Endodermal cell (in vitro differentiated cells): ENCODE measurements at regions not wholly inside any gene's neighbourhood (a gene's known extent, or its start where the extent isn't known, plus 50 kb on each side); places are given as distances from the start of the nearest gene placed in this dataset.

Source experiments
- DNase-seq: peaks from one replicate; pipeline ENCODE4 v3.0.0-alpha.2; 2017
- H3K27ac ChIP-seq: 2 replicates; pipeline ENCODE4 v1.5.1; 2013; ENCODE audit warnings: mild to moderate bottlenecking, low read depth, low read length, moderate library complexity
- H3K27me3 ChIP-seq: 2 replicates; pipeline ENCODE4 v1.6.1; 2013; ENCODE audit warnings: mild to moderate bottlenecking, low read length, moderate library complexity; ENCODE audit not compliant: insufficient read depth, control insufficient read depth, poor library complexity, severe bottlenecking
- H3K36me3 ChIP-seq: 2 replicates; pipeline ENCODE4 v1.7.0; 2013; ENCODE audit warnings: mild to moderate bottlenecking, low read length, moderate library complexity; ENCODE audit not compliant: control insufficient read depth, insufficient read depth
- H3K4me1 ChIP-seq: one replicate; pipeline ENCODE4 v1.7.0; 2013; ENCODE audit warnings: low read length; ENCODE audit not compliant: control insufficient read depth, insufficient read depth
- H3K4me3 ChIP-seq: 2 replicates; pipeline ENCODE4 v1.5.1; 2013; ENCODE audit warnings: mild to moderate bottlenecking, low read length, moderate library complexity
- H3K9ac ChIP-seq: 2 replicates; pipeline ENCODE4 v1.6.1; 2013; ENCODE audit warnings: mild to moderate bottlenecking, low read length, moderate library complexity; ENCODE audit not compliant: poor library complexity, severe bottlenecking; ENCODE audit errors: extremely low read depth
- H3K9me3 ChIP-seq: 2 replicates; pipeline ENCODE4 v1.6.1; 2013; ENCODE audit warnings: mild to moderate bottlenecking, low read length, moderate library complexity; ENCODE audit not compliant: control insufficient read depth
- H3K27ac Mint-ChIP-seq: 2 replicates; pipeline ENCODE4 v1.8.0; 2020; ENCODE audit warnings: mixed read lengths
- H3K27me3 Mint-ChIP-seq: 2 replicates; pipeline ENCODE4 v1.8.0; 2021; ENCODE audit warnings: mild to moderate bottlenecking, mixed read lengths; ENCODE audit not compliant: insufficient read depth
- H3K36me3 Mint-ChIP-seq: 2 replicates; pipeline ENCODE4 v1.8.0; 2020; ENCODE audit warnings: low read depth, mixed read lengths
- H3K4me1 Mint-ChIP-seq: 2 replicates; pipeline ENCODE4 v1.8.0; 2020; ENCODE audit warnings: mixed read lengths
- H3K4me3 Mint-ChIP-seq: 2 replicates; pipeline ENCODE4 v1.8.0; 2020; ENCODE audit warnings: mild to moderate bottlenecking, moderate library complexity, mixed read lengths
- H3K9me3 Mint-ChIP-seq: 2 replicates; pipeline ENCODE4 v1.8.0; 2020; ENCODE audit warnings: mild to moderate bottlenecking, mixed read lengths
- CTCF ChIP-seq: fragments of 200-600 bp; sonication (generic); conservative IDR thresholded peaks from 2 replicates; pipeline ENCODE4 v1.5.0; 2021; ENCODE audit warnings: antibody characterized with exemption, mild to moderate bottlenecking
- WGBS, 2 experiments: methylation state at CpG; one replicate each; pipeline versions ENCODE4 v1.1.5 to v1.1.7; 2013; ENCODE audit warnings: missing lambda C conversion rate in 2 of 2, mixed read lengths in 1 of 2; ENCODE audit not compliant: insufficient coverage in 1 of 2, insufficient read length in 1 of 2; 5-methylcytosine and 5-hydroxymethylcytosine counted together

- Mint-ChIP-seq H3K4me1 (peaks cover 10% of the 10 kb centered on the region), H3K4me3 (no peak overlapping the region), H3K27ac (no peak overlapping the region), H3K27me3 (no peaks in the 10 kb centered on the region), H3K9me3 (peaks cover 15% of the 10 kb centered on the region), H3K36me3 (no peaks in the 10 kb centered on the region)
- Histone ChIP-seq H3K36me3 (no peaks in the 10 kb centered on the region), H3K4me3 (no peak overlapping the region), H3K9ac (no peak overlapping the region), H3K4me1 (peaks cover 17% of the 10 kb centered on the region), H3K9me3 (peaks cover 8% of the 10 kb centered on the region), H3K27ac (peak overlapping the region; percentile 62), H3K27me3 (no peaks in the 10 kb centered on the region)
- 57 to 90% methylated on average over 1 to 5 of the region's 5 CpGs for WGBS, 2 experiments
- DNase-seq = peak; percentile 62
- no peak for TF ChIP-seq CTCF
Observed at GRCh38 chr1:108050911-108051629, 86.1 kb upstream of the VAV3 start.

GRCh38 chr1:108050158-108050557 lies 85.2 kb upstream of the VAV3 start:
- Mint-ChIP-seq H3K4me3 (no peak overlapping the region), H3K27ac (no peak overlapping the region), H3K36me3 (no peaks in the 10 kb centered on the region), H3K27me3 (no peaks in the 10 kb centered on the region), H3K4me1 (peaks cover 19% of the 10 kb centered on the region), H3K9me3 (peaks cover 15% of the 10 kb centered on the region)
- Histone ChIP-seq H3K27ac (no peak overlapping the region), H3K27me3 (no peaks in the 10 kb centered on the region), H3K9ac (no peak overlapping the region), H3K36me3 (no peaks in the 10 kb centered on the region), H3K4me1 (peaks cover 17% of the 10 kb centered on the region), H3K4me3 (no peak overlapping the region), H3K9me3 (peaks cover 8% of the 10 kb centered on the region)
- 95% methylated on average over 4 to 5 of the region's 5 CpGs for WGBS, 2 experiments
- no peak for TF ChIP-seq CTCF
- DNase-seq = no peak

- Mint-ChIP-seq H3K9me3 (peaks cover 15% of the 10 kb centered on the region), H3K27me3 (no peaks in the 10 kb centered on the region), H3K36me3 (no peaks in the 10 kb centered on the region), H3K27ac (no peak overlapping the region), H3K4me1 (peaks cover 20% of the 10 kb centered on the region), H3K4me3 (no peak overlapping the region)
- peak; percentile 86 for DNase-seq
- 65 to 75% methylated on average over 5 to 6 of the region's 6 CpGs for WGBS, 2 experiments
- no peaks in the 10 kb centered on the region for H3K36me3 ChIP-seq
- H3K9me3 ChIP-seq = peaks cover 8% of the 10 kb centered on the region
- peaks cover 17% of the 10 kb centered on the region for H3K4me1 ChIP-seq
- H3K27ac ChIP-seq = no peak overlapping the region
- H3K4me3 ChIP-seq = no peak overlapping the region
- H3K9ac ChIP-seq = no peak overlapping the region
- peak; percentile 80 for TF ChIP-seq CTCF
- no peaks in the 10 kb centered on the region for H3K27me3 ChIP-seq
Observed at GRCh38 chr1:108049178-108049819, 84.3 kb upstream of the VAV3 start.
